Thymus (tissue), 11 donors: ENCODE measurements at regions not wholly inside any gene's neighbourhood (a gene's known extent, or its start where the extent isn't known, plus 50 kb on each side); places are given as distances from the start of the nearest gene placed in this dataset.

Source experiments
- DNase-seq, 9 donors: peaks; one replicate each; pipeline ENCODE4 v3.0.0-alpha.2; 2013; ENCODE audit warnings: low spot score in 9 of 9, low read depth in 6 of 9, missing footprints in 1 of 9
- H3K27ac ChIP-seq, 2 donors: one replicate each; pipeline ENCODE4 v1.5.1; 2013; ENCODE audit warnings: control low read depth in 1 of 2, low read depth in 1 of 2, low read length in 1 of 2, mild to moderate bottlenecking in 1 of 2, moderate library complexity in 1 of 2
- H3K27me3 ChIP-seq, 2 donors: one replicate each; pipeline ENCODE4 v1.5.1; 2013; ENCODE audit warnings: low read length in 1 of 2; ENCODE audit not compliant: control insufficient read depth in 2 of 2, insufficient read depth in 1 of 2
- H3K36me3 ChIP-seq, 2 donors: one replicate each; pipeline ENCODE4 v1.5.1; 2013; ENCODE audit warnings: low read length in 1 of 2, mild to moderate bottlenecking in 1 of 2, moderate library complexity in 1 of 2; ENCODE audit not compliant: control insufficient read depth in 2 of 2, insufficient read depth in 2 of 2
- H3K4me1 ChIP-seq, 2 donors: one replicate each; pipeline ENCODE4 v1.5.1; 2013; ENCODE audit warnings: low read length in 2 of 2; ENCODE audit not compliant: control insufficient read depth in 2 of 2, insufficient read depth in 2 of 2
- H3K4me3 ChIP-seq, 2 donors: one replicate each; pipeline ENCODE4 v1.5.1; 2013; ENCODE audit warnings: low read length in 2 of 2, control low read depth in 1 of 2, mild to moderate bottlenecking in 1 of 2
- H3K9me3 ChIP-seq, 2 donors: one replicate each; pipeline ENCODE4 v1.5.1; 2013; ENCODE audit warnings: low read length in 1 of 2, mild to moderate bottlenecking in 1 of 2; ENCODE audit not compliant: control insufficient read depth in 2 of 2, insufficient read depth in 1 of 2
- WGBS: extraction: QIAGEN DNeasy Blood & Tissue Kit; methylation state at CpG from one replicate; pipeline ENCODE4 v1.1.7; 2013; 5-methylcytosine and 5-hydroxymethylcytosine counted together
- donor health status: healthy.

DNA sequence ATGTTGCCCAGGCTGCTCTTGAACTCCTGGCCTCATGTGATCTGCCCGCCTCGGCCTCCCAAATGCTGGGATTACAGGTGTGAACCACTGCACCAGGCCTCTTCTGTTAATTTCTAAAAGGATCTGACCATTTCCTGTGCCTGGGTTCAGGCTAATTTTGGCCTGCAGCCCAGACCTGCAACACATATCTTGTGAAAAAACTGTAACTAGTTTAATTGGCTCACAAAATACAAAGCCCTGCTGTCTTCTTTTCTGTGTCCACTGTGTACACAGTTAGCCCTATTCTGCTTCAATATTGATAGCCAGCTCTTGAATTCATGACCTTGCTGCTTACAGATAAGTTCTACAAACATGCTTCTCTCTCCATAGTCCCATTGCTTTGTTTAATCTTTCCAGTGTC is 753.5 kb downstream of the PDHA2 start:
- DNase-seq: no peak
- no peaks in the 10 kb centered on the region for H3K9me3 ChIP-seq
- no peak overlapping the region for H3K27ac ChIP-seq
- H3K27me3 ChIP-seq: no peaks in the 10 kb centered on the region
- 96% methylated on average over 2 of the region's 2 CpGs for WGBS
- H3K4me1 ChIP-seq: no peaks in the 10 kb centered on the region
- H3K36me3 ChIP-seq: no peaks in the 10 kb centered on the region
- no peak overlapping the region for H3K4me3 ChIP-seq

DNA sequence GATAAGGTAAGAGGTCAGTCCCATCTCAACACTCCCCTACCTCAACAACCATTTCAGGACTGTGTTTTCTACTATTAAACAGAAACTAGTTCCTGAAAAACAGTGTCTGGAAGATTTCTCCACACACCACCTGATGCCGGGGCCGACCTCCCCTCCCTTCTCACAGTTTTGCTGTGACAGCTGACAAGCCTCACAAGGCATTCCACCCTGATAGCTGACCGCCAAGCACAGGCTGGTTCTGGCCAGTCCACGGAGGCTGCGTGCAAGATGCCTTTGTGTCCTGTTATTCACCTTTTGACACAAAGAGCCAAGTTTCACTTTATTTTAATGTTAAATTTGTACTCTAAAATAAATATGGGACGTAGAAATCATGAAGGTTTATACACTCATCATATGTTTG is 758.6 kb downstream of the PDHA2 start:
- Histone ChIP-seq H3K4me3 (no peak overlapping the region), H3K4me1 (no peaks in the 10 kb centered on the region), H3K9me3 (no peaks in the 10 kb centered on the region), H3K27ac (no peak overlapping the region), H3K27me3 (no peaks in the 10 kb centered on the region), H3K36me3 (no peaks in the 10 kb centered on the region)
- WGBS: 90% methylated on average over 6 of the region's 6 CpGs
- DNase-seq: no peak

DNA sequence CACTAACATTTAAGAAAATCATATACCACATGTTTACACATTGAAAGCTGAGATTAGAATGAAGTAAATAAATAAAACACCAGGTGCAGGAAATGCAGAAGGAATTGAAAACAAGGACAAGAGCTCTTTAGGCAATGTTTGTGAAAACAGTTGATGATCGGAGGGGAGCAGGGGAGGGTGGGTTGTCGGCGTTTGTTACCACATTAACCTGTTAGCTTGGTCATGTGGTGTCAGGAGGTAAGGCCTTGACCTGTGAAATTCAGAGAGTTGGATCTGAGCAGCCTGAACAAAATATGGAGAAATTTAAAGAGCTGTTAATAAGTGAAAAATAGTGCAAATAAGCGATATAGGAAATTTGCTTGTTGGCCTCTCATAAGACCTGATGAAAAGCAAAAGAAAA is 759.9 kb downstream of the PDHA2 start:
- H3K36me3 ChIP-seq: no peaks in the 10 kb centered on the region
- DNase-seq: no peak
- WGBS: 97% methylated on average over 4 of the region's 4 CpGs
- H3K27ac ChIP-seq: no peak overlapping the region
- H3K27me3 ChIP-seq: no peaks in the 10 kb centered on the region
- no peaks in the 10 kb centered on the region for H3K9me3 ChIP-seq
- H3K4me1 ChIP-seq: no peaks in the 10 kb centered on the region
- H3K4me3 ChIP-seq: no peak overlapping the region

DNA sequence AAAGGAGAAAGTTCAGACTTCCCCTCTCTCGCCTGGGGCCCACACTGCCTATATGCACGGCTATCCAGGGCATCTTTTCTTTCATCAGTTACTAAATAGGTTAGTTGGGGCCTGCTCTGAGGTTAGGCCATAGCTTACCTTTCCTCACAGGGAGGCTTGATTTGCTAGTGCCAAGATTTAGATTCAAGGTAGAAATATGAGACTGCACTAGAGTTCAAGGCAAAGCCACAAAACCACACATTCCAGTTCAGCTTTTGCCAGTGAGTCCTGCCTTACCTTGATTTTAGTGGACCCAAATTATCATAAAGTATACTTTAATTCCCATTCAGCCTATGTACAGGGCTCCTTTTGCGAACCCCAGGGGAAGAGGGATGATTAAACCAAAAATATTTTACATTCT is 762.8 kb downstream of the PDHA2 start:
- H3K27ac ChIP-seq: no peak overlapping the region
- DNase-seq: no peak

DNA sequence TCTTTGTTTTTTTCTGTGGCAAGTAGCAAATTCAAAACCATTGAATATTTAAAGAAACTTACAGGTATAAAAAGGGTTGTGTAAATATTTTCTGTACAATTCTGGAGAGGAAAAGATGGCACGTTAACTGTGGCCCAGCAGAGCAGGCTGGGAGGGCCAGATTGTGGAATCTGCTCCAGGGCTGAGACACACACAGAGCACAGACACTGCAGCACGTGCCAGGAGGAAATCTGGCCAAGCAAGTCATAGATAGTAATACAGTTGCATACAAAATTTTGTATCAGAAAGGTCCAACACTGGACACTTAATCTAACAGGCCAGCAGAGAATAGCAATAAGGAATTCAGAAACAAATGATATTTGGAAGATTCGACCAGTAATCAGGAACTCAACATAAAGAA is 763.7 kb downstream of the PDHA2 start:
- Histone ChIP-seq H3K36me3 (no peaks in the 10 kb centered on the region), H3K27me3 (no peaks in the 10 kb centered on the region), H3K4me1 (no peaks in the 10 kb centered on the region), H3K4me3 (no peak overlapping the region), H3K9me3 (no peaks in the 10 kb centered on the region), H3K27ac (no peak overlapping the region)
- 74% methylated on average over 3 of the region's 3 CpGs for WGBS
- DNase-seq: no peak

More for the DNA sequence above, 762.8 kb downstream of the PDHA2 start:
- Histone ChIP-seq H3K36me3 (no peaks in the 10 kb centered on the region), H3K27me3 (no peaks in the 10 kb centered on the region), H3K9me3 (no peaks in the 10 kb centered on the region), H3K4me1 (no peaks in the 10 kb centered on the region), H3K4me3 (no peak overlapping the region)
- 73% methylated on average over 3 of the region's 3 CpGs for WGBS

DNA sequence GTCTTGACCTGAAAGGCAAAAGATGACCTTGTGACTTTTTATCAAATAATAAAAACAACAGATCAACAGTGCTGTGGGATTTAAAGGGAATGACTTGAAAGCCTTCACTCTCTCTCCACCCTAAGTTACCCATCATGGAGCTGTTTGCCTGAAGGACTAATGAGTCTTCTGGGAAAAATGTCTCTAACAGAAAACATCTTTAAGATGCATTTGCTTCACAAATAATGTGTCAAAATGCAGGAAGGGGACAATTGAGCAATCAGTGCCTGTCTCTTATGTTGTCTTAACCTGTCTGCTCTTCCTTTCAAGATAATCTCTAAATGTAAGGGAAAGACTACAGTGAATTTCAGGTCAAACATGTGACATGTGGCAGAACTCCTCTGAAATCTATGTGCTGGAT is 766.6 kb downstream of the PDHA2 start:
- Histone ChIP-seq H3K36me3 (no peaks in the 10 kb centered on the region), H3K9me3 (no peaks in the 10 kb centered on the region), H3K27me3 (no peaks in the 10 kb centered on the region), H3K4me3 (no peak overlapping the region), H3K4me1 (no peaks in the 10 kb centered on the region), H3K27ac (no peak overlapping the region)
- no peak for DNase-seq

DNA sequence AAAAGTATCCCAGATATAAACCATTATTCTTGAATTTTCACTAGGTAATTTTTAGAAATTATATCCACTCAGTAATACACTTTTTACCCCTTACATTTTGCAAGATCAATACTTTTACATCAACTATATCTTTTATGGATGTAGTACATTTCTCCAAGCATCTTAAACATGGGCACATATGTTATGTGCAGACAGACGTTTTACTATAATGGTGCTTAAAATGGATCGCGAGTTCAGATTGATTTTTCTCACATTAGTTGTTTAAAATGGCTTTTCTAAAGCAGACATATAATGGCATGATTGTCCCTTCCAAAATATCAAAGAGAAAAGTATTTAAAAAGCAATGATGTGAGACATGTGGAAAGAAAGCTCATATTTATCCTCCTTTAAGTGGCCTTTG is 786.1 kb downstream of the PDHA2 start:
- Histone ChIP-seq H3K27me3 (no peaks in the 10 kb centered on the region), H3K4me3 (no peak overlapping the region), H3K36me3 (no peaks in the 10 kb centered on the region), H3K9me3 (no peaks in the 10 kb centered on the region), H3K27ac (no peak overlapping the region), H3K4me1 (no peaks in the 10 kb centered on the region)
- no peak for DNase-seq
- WGBS: 97% methylated on average over 3 of the region's 3 CpGs

DNA sequence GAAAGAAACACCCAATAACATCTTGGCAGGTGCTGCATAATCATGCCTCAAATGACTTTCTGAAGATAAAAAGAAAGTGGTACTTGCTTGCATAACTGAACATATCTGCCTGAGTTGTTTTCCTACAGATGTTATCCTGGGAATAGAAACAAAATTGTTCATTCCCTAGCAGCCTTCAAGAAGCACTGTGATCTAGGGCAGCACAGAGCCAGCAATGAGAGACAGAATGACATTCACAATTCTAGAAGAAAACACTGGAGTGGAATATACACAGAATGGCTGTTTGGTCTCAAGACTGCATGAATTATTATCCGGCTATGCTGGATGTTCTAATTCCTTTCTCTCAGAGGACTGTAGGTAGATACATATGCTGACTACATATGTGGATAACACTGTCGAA is 790.9 kb downstream of the PDHA2 start:
- H3K36me3 ChIP-seq: no peaks in the 10 kb centered on the region
- no peak for DNase-seq
- no peaks in the 10 kb centered on the region for H3K4me1 ChIP-seq
- H3K9me3 ChIP-seq: no peaks in the 10 kb centered on the region
- no peak overlapping the region for H3K27ac ChIP-seq
- whole genome bisulfite sequencing: 95% methylated on average over 2 of the region's 2 CpGs
- H3K4me3 ChIP-seq: no peak overlapping the region
- no peaks in the 10 kb centered on the region for H3K27me3 ChIP-seq

DNA sequence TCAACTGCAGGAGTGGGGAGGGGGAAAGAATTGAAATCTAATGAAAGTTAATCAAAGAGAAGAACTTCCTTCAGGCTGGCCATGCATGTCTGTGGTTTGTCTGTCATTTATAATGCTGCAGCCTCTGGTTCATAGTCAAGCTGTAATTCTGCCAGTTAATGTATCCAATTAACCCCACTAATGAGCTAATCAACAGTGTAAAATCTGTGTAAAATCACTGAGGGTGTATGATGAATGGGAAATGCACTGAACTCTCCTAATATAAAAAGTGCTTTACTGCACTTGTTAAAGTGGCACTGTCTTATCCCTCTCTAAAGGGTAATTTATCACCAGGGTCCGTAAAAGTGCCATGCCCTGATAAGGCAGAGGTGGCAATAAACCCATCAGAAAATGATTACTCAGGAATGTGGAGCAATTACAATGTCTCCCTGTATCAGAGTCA is 798.1 kb downstream of the PDHA2 start:
- Histone ChIP-seq H3K9me3 (no peaks in the 10 kb centered on the region), H3K27me3 (no peaks in the 10 kb centered on the region), H3K4me1 (no peaks in the 10 kb centered on the region), H3K4me3 (no peak overlapping the region), H3K36me3 (no peaks in the 10 kb centered on the region), H3K27ac (no peak overlapping the region)
- no peak for DNase-seq
- WGBS: 95% methylated on average over 1 of the region's 1 CpG

DNA sequence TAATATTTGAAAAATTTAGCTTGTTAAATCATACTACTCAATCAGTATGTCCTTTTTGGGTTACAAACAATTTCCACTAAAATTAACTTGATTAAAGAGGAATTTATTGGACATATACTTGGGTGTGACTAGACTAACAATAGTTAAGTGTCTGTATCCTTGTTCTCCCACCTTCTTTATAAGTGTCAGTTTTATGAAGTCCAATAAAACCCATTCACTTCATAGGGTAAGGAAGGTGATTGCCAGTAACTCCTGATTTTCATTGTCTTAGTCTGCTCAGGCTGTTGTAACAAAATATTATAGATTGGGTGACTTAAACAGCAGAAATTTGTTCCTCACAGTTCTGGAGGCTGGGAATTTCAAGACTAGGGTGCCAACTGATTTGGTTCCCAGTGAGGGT is 800.0 kb downstream of the PDHA2 start:
- DNase-seq: no peak
- Histone ChIP-seq H3K36me3 (no peaks in the 10 kb centered on the region), H3K4me3 (no peak overlapping the region), H3K4me1 (no peaks in the 10 kb centered on the region), H3K27me3 (no peaks in the 10 kb centered on the region), H3K9me3 (no peaks in the 10 kb centered on the region), H3K27ac (no peak overlapping the region)
